Activated T-cell treated with anti-CD3 and anti-CD28 coated beads for 1 hour (primary cell): ENCODE measurements at regions not wholly inside any gene's neighbourhood (a gene's known extent, or its start where the extent isn't known, plus 50 kb on each side); places are given as distances from the start of the nearest gene placed in this dataset.

ENCODE experiments used
- DNase-seq: peaks from one replicate; pipeline ENCODE4 v3.0.0-alpha.2; 2020; ENCODE audit warnings: low read depth

- DNase-seq = no peak
Measured at GRCh38 chr6:95243053-95243452, 334.3 kb upstream of the MANEA start.

- DNase-seq = no peak
Measured at GRCh38 chr6:95244751-95245150, 332.6 kb upstream of the MANEA start.

DNA sequence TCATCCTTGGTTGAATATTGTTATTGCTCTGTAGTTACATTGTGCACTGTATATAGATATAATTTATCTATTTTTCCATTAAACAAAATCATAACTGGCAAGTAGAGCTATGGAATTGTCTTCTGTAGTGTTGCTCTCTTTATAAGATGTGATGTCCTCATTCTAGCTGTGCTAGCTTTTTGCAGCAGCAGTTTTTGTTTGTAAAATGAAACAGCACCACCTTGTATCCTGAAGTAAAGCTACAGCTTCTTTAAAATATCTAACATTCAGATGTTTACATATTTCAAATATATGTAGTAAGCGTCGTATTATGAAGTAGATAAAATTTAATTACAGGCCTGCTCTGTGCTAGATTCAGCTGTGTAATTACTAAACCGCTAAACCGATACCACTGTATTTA is 328.8 kb upstream of the MANEA start:
- DNase-seq = no peak

GRCh38 chr6:95249175-95249574 is 328.2 kb upstream of the MANEA start:
- no peak for DNase-seq

DNA sequence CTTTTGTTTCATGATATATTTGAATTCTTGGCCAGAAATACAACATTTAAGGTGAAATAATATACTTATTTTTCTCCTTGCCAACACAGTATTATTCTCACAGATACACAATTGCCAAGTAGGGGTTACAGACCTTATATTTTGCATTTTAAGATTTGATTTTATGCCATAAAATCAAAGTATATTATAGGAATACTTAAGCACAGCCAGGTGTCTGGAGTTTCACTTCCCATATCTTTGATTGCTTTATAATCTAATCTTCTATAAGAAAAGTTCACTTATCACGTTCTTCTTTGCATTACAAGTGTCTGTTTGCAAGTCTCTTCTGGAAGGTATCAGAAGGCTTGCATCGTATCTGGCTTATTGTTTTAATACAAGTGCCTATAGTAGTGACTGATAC is 327.7 kb upstream of the MANEA start:
- DNase-seq = no peak

GRCh38 chr6:95263840-95264239 is 313.5 kb upstream of the MANEA start:
- DNase-seq = no peak

DNA sequence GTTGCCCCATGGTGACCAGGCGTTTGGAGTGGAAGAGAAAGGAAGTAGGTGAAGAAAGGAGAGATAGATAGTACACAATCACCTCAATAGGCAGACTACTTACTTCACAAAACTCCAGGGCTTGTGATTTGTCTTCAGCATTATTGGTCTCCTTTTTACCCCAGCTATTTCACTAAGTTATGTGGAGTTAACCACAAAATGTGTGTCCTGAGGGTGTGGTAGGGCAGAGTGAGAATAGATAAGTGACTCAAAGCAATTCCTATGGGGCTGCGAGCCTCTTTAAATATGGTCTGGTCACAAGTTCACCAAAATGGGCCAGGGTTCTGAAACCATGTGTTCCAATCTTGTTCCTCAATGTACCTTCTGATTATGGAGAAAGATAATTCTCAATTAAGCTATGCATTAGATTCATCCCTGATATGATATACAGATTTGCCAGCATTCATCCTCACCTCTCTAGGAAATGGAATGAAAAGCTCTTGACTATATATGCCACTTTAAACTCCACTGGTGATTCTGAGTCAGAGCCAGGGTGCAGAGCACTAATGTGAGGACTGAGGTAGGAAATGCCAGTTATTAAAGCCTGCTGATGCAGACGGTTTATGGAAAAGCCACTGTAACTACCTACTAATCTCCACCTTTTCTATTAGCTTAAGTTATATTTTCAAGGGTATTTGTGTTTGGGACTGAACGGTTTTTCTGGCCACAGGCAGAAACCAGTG is 310.6 kb upstream of the MANEA start:
- no peak for DNase-seq

DNA sequence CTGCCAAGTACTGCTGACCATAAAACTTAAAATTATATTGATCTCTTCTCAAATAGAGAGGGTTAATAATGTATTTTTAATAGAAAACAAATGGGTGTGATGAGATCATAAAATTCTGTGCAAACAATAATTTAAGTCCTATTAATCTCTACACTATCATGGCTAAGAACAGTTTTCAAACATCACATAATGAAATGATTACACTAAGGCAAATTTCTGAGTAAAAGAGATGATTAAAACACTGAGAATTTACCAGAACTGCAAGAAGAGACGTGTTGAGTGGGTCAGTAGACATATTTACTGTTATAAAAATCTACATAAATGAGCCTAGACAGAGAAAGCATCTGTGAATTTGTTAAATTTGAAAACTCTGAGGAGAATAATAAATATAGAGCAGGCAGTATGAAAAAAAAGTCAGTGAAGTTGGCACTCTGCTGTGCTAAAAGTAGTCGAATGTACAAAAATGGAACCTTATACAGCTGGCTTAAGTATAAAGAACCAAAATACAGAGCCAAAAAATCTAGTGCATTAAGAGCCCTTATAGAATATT is 302.6 kb upstream of the MANEA start:
- DNase-seq = no peak

DNA sequence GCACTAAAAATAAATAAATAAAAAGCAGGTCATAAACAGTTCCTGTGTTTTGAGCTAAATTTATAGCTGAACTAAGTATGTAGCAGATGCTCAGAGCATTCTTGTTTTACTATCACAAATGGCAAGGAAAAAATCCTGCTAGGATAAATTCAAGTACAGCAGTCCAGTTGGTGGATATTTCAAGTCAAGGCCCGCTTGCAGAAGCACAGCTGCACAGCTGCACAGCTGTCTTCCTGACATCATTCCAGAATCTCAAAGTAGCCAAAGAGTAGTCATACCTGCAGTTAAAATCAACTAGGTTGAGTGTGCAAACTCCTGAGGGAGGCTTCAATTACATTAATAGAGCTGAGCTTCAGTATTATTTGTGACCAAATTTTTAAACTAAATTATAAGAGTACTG is 297.7 kb upstream of the MANEA start:
- DNase-seq = no peak

- no peak for DNase-seq
Measured at GRCh38 chr6:95280686-95281273, 296.6 kb upstream of the MANEA start.

GRCh38 chr6:95285881-95286280 is 291.5 kb upstream of the MANEA start:
- DNase-seq = no peak

- DNase-seq = no peak
Measured at GRCh38 chr6:95286874-95287273, 290.5 kb upstream of the MANEA start.

- DNase-seq = no peak
Measured at GRCh38 chr6:95288251-95288650, 289.1 kb upstream of the MANEA start.

DNA sequence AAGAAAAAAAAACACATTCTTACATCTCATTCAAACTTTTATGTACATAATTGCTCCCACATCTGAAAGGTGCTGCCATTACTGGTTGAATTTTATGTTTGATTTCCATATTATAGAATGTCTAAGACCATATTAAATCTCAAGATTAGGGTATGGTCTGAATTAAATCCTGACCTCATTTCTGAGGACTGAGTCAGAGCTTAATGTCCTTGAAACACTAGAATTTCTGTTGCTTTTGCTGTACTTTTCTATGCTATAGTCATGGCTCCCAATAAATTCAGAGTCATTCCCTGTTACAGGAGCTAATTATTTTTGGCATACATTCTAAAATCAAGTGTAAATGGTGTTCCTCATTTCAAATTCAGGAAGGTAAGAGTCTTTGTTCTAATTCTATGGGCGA is 285.3 kb upstream of the MANEA start:
- DNase-seq = no peak

- DNase-seq = no peak
Measured at GRCh38 chr6:95293257-95293656, 284.1 kb upstream of the MANEA start.

DNA sequence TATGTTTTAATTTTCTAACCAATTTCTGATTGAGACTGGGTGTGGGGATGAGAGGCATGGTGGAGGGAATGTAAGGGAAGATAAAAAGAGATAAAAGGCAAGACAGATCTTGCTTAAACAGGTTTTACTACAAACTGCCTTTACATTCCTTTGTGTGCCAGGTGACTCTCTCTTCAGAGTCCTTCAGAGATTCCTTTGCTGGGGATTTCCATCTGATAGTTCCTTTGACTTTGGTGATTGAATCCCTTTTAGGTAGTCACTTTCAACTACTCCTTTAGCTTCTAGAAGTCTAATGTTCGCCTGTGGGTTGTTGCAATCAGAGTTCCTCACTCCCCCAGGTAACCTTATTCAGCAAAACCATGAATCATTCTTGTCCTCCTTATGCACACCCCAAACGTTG is 283.3 kb upstream of the MANEA start:
- no peak for DNase-seq

DNA sequence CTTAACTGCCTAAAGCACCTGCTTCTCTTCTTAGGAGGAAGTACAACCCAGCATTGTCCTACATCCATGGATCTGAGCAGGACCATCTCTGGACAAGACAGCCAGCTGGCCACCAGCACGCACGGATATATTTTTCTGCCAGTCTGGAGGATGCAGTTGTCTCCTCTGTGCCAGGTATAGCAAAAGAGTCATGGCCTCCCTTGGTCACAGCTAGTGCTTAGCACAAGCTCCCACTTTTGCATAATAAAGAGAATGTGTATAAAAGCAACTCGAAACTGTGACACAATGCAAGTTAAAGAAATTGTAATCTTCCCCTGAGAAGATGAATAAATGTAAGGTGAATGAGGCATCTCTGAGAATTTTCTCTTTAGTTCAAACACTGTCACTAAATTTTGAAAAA is 267.8 kb upstream of the MANEA start:
- no peak for DNase-seq

DNA sequence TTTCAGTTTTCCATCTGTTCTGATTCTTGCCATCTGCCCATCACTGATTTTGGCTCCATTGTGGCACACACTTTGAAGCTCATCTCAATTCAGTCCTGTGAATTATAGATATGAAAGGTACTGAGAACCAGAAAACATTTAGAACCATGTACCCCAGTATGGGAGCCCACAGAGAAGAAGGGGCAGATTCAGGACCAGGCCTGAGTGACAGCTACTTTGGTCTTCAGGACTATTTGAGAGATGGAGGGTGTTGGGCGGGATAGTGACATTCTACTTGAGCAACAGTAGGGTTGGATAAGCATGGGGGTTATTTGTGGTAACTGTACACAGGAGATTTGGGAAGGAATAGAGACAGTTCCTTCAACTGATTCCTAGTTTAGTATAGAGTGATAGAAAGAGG is 259.2 kb upstream of the MANEA start:
- no peak for DNase-seq

GRCh38 chr6:95321126-95321525 is 256.2 kb upstream of the MANEA start:
- DNase-seq = no peak

DNA sequence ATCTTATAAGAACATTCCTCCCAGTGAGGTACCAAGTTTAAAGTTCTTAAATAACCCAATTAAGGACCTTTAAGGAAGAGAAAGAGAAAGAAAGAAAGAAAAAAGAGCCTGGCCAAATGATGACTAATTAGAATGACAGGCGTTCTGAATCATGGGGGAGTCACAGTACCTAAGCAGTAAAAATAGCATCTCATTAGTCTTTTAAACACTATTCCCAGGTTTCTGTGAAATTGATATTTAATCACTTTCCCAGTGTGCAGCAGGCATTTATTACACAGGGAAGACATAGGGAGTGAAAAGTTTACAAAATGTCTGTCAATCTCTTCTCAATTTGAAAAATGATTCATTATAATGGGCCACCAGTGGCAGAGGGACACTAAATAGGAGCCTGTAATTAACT is 251.4 kb upstream of the MANEA start:
- no peak for DNase-seq

DNA sequence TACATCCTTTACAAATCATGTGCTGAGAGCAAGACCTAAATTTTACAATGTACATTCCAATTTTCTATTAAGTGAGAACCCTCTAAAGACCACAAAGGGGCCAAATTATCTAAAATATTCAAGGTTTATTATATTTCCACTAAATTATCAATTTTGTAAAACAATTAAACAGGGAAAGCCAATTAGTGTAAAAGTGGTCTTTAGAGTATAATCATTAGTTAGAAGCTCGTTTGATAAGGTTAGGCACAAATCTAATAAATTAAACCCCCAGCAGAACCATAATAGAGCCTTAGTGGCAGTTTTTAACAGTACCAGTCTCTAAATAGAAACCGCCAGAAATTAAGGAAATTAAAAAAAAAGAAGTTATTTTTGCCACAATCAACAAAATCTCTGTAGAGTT is 249.1 kb upstream of the MANEA start:
- DNase-seq = no peak

DNA sequence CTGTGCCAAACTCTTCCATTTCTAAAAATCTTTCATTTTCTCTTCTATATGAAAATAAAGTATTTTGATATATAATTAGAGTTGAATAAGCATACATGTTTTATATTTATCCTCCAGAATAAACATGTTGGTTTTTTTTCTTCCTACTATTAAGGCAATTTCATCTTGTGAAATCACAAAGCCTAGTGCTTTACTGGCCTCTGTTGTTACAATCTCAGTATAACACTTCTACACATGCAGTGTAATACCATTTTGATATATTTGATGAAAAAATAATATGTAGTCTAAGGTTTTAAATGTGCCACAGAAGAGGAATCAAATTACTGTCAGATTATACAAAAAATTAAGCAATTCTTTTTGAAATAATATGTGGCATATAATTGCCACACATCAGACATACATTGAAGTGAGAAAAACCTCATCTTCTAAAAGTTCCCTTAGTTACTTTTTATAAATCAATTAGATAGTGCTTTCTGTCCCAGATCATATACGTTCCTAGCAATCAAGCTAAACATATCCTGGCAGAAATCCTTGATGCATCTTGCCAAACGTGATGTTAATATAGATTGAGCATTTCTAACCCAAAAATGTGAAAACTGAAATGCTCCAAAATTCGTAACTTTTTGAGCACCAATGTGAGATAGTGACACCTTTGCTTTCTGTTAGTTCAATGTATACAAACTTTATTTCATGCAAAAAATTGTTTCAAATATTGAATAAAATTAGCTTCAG is 225.1 kb upstream of the MANEA start:
- DNase-seq = no peak

DNA sequence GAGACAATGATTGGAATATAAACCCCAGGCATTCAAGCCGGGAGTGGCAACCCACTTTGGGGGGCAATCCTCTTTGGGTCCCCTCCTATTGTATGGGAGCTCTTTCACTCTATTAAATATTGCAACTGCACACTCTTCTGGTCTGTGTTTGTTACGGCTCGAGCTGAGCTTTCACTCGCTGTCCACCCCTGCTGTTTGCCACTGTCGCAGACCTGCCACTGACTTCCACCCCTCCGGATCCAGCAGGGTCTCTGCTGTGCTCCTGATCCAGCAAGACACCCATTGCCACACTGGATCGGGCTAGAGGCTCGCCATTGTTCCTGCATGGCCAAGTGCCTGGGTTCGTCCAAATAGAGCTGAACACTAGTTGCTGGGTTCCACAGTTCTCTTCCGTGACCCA is 222.8 kb upstream of the MANEA start:
- no peak for DNase-seq
